ENCODE measurements at regions not wholly inside any gene's neighbourhood (a gene's known extent, or its start where the extent isn't known, plus 50 kb on each side); places are given as distances from the start of the nearest gene placed in this dataset.

DNA sequence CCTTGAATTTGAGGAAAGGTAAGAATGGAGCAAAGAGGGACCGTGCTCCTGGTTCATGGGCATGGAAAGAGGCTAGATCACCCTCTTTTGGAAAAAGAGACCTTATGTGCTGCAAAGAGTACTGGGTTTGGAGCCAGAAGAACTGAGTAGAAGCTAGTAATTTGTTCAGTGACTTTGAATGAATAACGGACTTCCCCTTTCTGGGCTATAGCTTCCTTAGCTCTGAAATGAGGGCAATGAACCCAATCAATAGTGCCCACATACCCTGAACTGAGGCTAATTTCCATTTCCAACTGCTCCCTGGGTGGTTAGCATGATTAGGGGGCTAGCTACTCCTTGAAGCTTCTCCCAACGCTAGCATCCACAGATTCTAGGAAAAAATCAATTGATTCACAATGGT, 121.4 kb downstream of the UNC5CL start:
- CTCF ChIA-PET, result interaction anchor here (1.0 to 3.3 kb wide), 5 partner anchors 24 to 121 kb away, joined by 4 to 25 read pairs (median 6); partner anchors contain the start of gene UNC5CL

DNA sequence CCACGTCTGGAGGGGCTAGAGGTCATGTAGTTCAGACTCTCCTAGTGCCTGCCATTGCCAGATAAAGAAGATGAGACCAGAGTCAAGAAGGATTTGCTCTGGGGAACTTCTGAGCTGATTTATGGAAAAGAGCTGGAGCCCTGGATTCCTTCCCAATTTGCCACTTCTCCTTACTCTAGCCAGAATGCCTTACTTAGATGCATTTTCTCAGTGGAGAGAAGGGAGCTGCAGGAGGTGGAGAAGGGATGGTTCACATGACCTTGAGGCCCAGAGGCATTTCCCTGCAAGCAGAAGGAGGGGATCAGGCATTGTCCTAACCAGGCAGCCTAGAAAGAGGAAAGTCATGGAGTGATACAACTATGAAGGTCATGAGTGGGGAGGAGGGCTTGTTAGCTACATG, 122.2 kb downstream of the UNC5CL start:
- Mint-ChIP-seq H3K4me1 (peaks cover 38% of the 10 kb centered on the region), H3K4me3 (no peak overlapping the region), H3K36me3 (no peaks in the 10 kb centered on the region), H3K27ac (no peak overlapping the region), H3K27me3 (ENCODE audit: low read depth) (peaks cover 77% of the 10 kb centered on the region), H3K9me3 (no peaks in the 10 kb centered on the region)
- ChIA-PET CTCF (interaction anchor here (0.8 to 3.3 kb wide), 5 partner anchors 23 to 1004 kb away, joined by 3 to 25 read pairs (median 6); partner anchors contain the start of genes MED20 and UNC5CL), POLR2A (no interaction called here)
- ATAC-seq (no peak), DNase-seq (ENCODE audit: low spot score) (no peak)
- no peak for TF ChIP-seq MYBL2 (CRISPR knock-in tag; IDR thresholded peaks at IDR 0.05)
- TF ChIP-seq, protein P1, sequence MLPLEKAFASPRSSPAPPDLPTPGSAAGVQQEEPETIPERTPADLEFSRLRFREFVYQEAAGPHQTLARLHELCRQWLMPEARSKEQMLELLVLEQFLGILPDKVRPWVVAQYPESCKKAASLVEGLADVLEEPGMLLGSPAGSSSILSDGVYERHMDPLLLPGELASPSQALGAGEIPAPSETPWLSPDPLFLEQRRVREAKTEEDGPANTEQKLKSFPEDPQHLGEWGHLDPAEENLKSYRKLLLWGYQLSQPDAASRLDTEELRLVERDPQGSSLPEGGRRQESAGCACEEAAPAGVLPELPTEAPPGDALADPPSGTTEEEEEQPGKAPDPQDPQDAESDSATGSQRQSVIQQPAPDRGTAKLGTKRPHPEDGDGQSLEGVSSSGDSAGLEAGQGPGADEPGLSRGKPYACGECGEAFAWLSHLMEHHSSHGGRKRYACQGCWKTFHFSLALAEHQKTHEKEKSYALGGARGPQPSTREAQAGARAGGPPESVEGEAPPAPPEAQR (CRISPR knock-in tag; IDR thresholded peaks at IDR 0.05), result no peak
- TF ChIP-seq, protein P2, sequence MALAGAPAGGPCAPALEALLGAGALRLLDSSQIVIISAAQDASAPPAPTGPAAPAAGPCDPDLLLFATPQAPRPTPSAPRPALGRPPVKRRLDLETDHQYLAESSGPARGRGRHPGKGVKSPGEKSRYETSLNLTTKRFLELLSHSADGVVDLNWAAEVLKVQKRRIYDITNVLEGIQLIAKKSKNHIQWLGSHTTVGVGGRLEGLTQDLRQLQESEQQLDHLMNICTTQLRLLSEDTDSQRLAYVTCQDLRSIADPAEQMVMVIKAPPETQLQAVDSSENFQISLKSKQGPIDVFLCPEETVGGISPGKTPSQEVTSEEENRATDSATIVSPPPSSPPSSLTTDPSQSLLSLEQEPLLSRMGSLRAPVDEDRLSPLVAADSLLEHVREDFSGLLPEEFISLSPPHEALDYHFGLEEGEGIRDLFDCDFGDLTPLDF (CRISPR knock-in tag; IDR thresholded peaks at IDR 0.05), result no peak

More for the DNA sequence above, 121.4 kb downstream of the UNC5CL start:
- DNase-seq (ENCODE audit: low spot score) (no peak), ATAC-seq (no peak)
- TF ChIP-seq ATF1 (CRISPR knock-in tag; IDR thresholded peaks at IDR 0.05) (no peak), EMX1 (CRISPR knock-in tag; IDR thresholded peaks at IDR 0.05) (no peak), SP1 (CRISPR knock-in tag; conservative IDR thresholded peaks at IDR 0.05) (no peak), ZNF219 (CRISPR knock-in tag; IDR thresholded peaks at IDR 0.05; ENCODE audit: borderline replicate concordance) (no peak), ZNF423 (CRISPR knock-in tag; IDR thresholded peaks at IDR 0.05) (no peak), NR2C2 (CRISPR knock-in tag; IDR thresholded peaks at IDR 0.05) (no peak), NR3C1 (CRISPR knock-in tag; conservative IDR thresholded peaks at IDR 0.05; ENCODE audit: low read depth) (no peak), ZNF121 (CRISPR knock-in tag; IDR thresholded peaks at IDR 0.05) (no peak)
- TF ChIP-seq, protein P3, sequence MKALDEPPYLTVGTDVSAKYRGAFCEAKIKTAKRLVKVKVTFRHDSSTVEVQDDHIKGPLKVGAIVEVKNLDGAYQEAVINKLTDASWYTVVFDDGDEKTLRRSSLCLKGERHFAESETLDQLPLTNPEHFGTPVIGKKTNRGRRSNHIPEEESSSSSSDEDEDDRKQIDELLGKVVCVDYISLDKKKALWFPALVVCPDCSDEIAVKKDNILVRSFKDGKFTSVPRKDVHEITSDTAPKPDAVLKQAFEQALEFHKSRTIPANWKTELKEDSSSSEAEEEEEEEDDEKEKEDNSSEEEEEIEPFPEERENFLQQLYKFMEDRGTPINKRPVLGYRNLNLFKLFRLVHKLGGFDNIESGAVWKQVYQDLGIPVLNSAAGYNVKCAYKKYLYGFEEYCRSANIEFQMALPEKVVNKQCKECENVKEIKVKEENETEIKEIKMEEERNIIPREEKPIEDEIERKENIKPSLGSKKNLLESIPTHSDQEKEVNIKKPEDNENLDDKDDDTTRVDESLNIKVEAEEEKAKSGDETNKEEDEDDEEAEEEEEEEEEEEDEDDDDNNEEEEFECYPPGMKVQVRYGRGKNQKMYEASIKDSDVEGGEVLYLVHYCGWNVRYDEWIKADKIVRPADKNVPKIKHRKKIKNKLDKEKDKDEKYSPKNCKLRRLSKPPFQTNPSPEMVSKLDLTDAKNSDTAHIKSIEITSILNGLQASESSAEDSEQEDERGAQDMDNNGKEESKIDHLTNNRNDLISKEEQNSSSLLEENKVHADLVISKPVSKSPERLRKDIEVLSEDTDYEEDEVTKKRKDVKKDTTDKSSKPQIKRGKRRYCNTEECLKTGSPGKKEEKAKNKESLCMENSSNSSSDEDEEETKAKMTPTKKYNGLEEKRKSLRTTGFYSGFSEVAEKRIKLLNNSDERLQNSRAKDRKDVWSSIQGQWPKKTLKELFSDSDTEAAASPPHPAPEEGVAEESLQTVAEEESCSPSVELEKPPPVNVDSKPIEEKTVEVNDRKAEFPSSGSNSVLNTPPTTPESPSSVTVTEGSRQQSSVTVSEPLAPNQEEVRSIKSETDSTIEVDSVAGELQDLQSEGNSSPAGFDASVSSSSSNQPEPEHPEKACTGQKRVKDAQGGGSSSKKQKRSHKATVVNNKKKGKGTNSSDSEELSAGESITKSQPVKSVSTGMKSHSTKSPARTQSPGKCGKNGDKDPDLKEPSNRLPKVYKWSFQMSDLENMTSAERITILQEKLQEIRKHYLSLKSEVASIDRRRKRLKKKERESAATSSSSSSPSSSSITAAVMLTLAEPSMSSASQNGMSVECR (CRISPR knock-in tag; IDR thresholded peaks at IDR 0.05; ENCODE audit: borderline replicate concordance), result no peak
- TF ChIP-seq, protein P4, sequence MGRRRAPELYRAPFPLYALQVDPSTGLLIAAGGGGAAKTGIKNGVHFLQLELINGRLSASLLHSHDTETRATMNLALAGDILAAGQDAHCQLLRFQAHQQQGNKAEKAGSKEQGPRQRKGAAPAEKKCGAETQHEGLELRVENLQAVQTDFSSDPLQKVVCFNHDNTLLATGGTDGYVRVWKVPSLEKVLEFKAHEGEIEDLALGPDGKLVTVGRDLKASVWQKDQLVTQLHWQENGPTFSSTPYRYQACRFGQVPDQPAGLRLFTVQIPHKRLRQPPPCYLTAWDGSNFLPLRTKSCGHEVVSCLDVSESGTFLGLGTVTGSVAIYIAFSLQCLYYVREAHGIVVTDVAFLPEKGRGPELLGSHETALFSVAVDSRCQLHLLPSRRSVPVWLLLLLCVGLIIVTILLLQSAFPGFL (CRISPR knock-in tag; IDR thresholded peaks at IDR 0.05; ENCODE audit: borderline replicate concordance), result no peak
- POLR2A ChIA-PET, result no interaction called here
- H3K9me3 Mint-ChIP-seq, result no peaks in the 10 kb centered on the region
- peaks cover 85% of the 10 kb centered on the region for H3K27me3 Mint-ChIP-seq (ENCODE audit: low read depth)
- H3K36me3 Mint-ChIP-seq, result no peaks in the 10 kb centered on the region
- H3K4me3 Mint-ChIP-seq, result no peak overlapping the region
- H3K4me1 Mint-ChIP-seq, result peaks cover 38% of the 10 kb centered on the region
- H3K27ac Mint-ChIP-seq, result no peak overlapping the region

DNA sequence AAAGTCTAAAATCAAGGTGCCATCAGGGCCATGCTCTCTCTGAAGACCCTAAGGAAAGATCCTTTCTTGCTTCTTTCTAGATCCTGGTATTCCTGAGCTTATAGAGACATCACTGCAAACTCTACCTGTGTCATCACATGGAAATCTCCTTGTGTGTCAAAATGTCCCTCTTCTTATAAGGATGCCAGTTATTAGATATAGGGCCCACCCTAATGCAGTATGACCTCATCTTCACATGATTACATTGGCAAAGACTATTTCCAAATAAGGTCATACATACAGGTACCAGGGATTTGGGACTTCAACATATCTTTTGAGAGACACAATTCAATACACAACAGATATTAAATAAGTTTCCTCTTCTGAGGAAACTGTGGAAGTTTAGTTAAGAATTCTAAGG, 123.9 kb downstream of the UNC5CL start:
- ChIA-PET CTCF (interaction anchor here (1.1 kb wide), 1 partner anchor 124 kb away, joined by 3 read pairs; the partner anchor contains the start of gene UNC5CL), POLR2A (no interaction called here)
- H3K9me3 Mint-ChIP-seq, result no peaks in the 10 kb centered on the region
- peaks cover 60% of the 10 kb centered on the region for H3K27me3 Mint-ChIP-seq (ENCODE audit: low read depth)
- H3K4me3 Mint-ChIP-seq, result no peak overlapping the region
- ATAC-seq (no peak), DNase-seq (ENCODE audit: low spot score) (no peak)
- no peaks in the 10 kb centered on the region for H3K36me3 Mint-ChIP-seq
- H3K4me1 Mint-ChIP-seq, result peaks cover 34% of the 10 kb centered on the region
- H3K27ac Mint-ChIP-seq, result no peak overlapping the region
- TF ChIP-seq, protein P5, sequence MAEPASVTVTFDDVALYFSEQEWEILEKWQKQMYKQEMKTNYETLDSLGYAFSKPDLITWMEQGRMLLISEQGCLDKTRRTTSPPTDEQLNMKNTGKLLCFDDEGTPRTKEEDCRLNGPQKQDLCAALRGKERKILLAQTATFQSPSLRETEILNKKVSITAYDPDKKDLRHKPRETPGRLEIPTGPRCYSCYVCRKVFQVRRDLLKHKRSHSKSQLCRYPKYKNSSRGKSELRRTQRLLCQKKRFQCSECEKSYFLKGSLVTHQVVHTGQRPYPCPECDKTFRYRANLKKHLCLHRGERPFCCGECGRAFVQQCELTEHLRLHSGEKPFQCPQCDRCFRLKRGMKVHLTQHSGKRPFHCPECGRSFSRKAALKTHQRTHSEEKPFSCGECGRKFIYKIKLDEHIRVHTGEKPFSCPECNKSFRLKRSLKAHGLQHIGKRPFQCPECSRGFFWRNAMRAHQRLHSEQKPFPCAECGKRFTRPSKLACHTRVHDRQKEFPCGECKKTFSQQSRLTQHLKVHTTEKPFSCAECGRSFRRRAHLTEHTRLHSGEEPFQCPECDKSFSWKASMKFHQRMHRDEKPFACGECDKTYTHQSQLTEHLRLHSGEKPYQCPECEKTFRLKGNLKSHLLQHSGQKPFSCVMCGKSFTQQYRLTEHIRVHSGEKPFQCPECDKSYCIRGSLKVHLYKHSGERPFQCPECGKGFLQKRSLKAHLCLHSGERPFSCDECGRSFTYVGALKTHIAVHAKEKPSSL (CRISPR knock-in tag; conservative IDR thresholded peaks at IDR 0.05), result no peak
- TF ChIP-seq CREB1 (CRISPR knock-in tag; IDR thresholded peaks at IDR 0.05) (no peak), RORB (CRISPR knock-in tag; IDR thresholded peaks at IDR 0.05) (no peak)
- TF ChIP-seq, protein P6, sequence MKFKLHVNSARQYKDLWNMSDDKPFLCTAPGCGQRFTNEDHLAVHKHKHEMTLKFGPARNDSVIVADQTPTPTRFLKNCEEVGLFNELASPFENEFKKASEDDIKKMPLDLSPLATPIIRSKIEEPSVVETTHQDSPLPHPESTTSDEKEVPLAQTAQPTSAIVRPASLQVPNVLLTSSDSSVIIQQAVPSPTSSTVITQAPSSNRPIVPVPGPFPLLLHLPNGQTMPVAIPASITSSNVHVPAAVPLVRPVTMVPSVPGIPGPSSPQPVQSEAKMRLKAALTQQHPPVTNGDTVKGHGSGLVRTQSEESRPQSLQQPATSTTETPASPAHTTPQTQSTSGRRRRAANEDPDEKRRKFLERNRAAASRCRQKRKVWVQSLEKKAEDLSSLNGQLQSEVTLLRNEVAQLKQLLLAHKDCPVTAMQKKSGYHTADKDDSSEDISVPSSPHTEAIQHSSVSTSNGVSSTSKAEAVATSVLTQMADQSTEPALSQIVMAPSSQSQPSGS (CRISPR knock-in tag; IDR thresholded peaks at IDR 0.05; ENCODE audit: borderline replicate concordance, low read depth), result no peak
